BLaER1 treated with 17β-estradiol and CSF1 and Interleukin-3, amounts not matched to agents 10 nM and 100 nM (cell line): ENCODE measurements at regions not wholly inside any gene's neighbourhood (a gene's known extent, or its start where the extent isn't known, plus 50 kb on each side); places are given as distances from the start of the nearest gene placed in this dataset.

Source experiments
- H3K27ac ChIP-seq, 11 experiments: shearing (Covaris generic); formaldehyde crosslinking; 2 replicates each; pipeline ENCODE4 v1.8.1; 2022
- H3K27me3 ChIP-seq, 11 experiments: shearing (Covaris generic); formaldehyde crosslinking; 2 replicates each; pipeline ENCODE4 v1.8.1; 2022
- H3K36me3 ChIP-seq, 11 experiments: shearing (Covaris generic); formaldehyde crosslinking; 2 replicates each; pipeline ENCODE4 v1.8.1; 2022
- H3K4me1 ChIP-seq, 10 experiments: shearing (Covaris generic); formaldehyde crosslinking; 2 replicates each; pipeline ENCODE4 v1.8.1; 2022
- H3K4me2 ChIP-seq, 11 experiments: shearing (Covaris generic); formaldehyde crosslinking; 2 replicates each; pipeline ENCODE4 v1.8.1; 2022
- H3K4me3 ChIP-seq, 10 experiments: shearing (Covaris generic); formaldehyde crosslinking; 2 replicates each; pipeline ENCODE4 v1.8.1; 2022
- H3K9ac ChIP-seq, 11 experiments: shearing (Covaris generic); formaldehyde crosslinking; 2 replicates each; pipeline ENCODE4 v1.8.1; 2022
- H3K9me3 ChIP-seq, 11 experiments: shearing (Covaris generic); formaldehyde crosslinking; replicated peaks in 1 of 11; 2 replicates each; pipeline ENCODE4 v1.8.1; 2022
- H4K20me1 ChIP-seq, 11 experiments: shearing (Covaris generic); formaldehyde crosslinking; 2 replicates each; pipeline ENCODE4 v1.8.1; 2022
- Cebpa-rat ChIP-seq, 11 experiments: shearing (Covaris generic); IDR thresholded peaks; 2 replicates each; pipeline ENCODE4 v1.8.1; 2022

GRCh38 chr1:239467730-239468129 is 81.4 kb downstream of the CHRM3 start:
- H3K4me2 ChIP-seq = no peak overlapping the region
- no peaks in the 10 kb centered on the region for H3K9me3 ChIP-seq
- no peak overlapping the region for H3K9ac ChIP-seq
- no peak for TF ChIP-seq Cebpa-rat (IDR thresholded peaks at IDR 0.05)
- no peaks in the 10 kb centered on the region for H4K20me1 ChIP-seq
- no peaks in the 10 kb centered on the region for H3K36me3 ChIP-seq
- no peak overlapping the region for H3K4me3 ChIP-seq
- H3K27ac ChIP-seq = no peak overlapping the region
- H3K27me3 ChIP-seq = no peaks in the 10 kb centered on the region
- no peaks in the 10 kb centered on the region for H3K4me1 ChIP-seq

DNA sequence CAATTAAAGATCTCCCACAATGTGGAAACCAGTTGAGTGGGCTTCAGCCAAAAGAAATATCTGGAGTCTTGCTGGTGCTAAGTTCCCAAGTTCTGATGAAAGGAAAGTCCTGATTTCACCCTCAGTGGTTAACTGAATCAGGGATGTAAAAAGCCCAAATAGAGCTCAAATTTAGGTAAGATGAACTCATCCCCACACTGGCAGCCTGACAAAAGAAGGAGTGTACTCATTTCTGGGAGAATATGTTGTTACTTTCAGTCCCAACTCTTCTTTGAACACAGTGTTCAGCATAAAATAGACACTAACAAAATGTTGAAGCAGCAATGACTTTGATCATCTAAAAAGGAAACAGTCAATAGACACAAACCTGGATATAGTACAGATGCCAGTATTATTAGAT is 91.7 kb downstream of the CHRM3 start:
- no peak overlapping the region for H3K27ac ChIP-seq
- no peak for TF ChIP-seq Cebpa-rat (IDR thresholded peaks at IDR 0.05)
- no peak overlapping the region for H3K4me2 ChIP-seq
- peaks cover 0 to 2% (median 0%) of the 10 kb centered on the region in 10 experiments; a peak in 2 of 20 replicates for H3K4me1 ChIP-seq
- H3K9ac ChIP-seq = no peak overlapping the region
- no peaks in the 10 kb centered on the region for H4K20me1 ChIP-seq
- no peak overlapping the region for H3K4me3 ChIP-seq
- H3K36me3 ChIP-seq = no peaks in the 10 kb centered on the region
- H3K27me3 ChIP-seq = no peaks in the 10 kb centered on the region
- H3K9me3 ChIP-seq = peaks cover 20 to 28% (median 23%) of the 10 kb centered on the region in 11 experiments

DNA sequence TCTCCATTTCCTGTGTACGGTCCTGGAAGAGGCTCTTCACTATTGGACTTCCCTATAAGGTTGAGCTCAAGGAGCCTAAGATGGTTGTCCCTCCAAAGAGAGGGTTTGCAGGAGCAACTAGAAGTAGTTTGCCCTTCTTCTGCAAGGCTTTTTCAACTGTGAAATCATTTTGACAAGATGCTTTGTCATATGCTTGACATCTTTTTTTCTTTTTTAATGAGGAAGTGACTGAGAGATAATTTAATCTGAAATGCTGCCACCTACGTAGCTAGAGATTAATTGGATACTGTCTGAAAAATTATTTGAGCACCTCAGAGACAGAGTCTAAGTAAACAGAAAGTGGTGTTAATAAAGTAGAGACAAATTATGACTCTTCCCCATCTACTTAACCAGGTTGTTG is 97.0 kb downstream of the CHRM3 start:
- no peaks in the 10 kb centered on the region for H3K27me3 ChIP-seq
- H4K20me1 ChIP-seq = no peaks in the 10 kb centered on the region
- H3K4me2 ChIP-seq = no peak overlapping the region
- H3K9me3 ChIP-seq = peaks cover 13 to 21% (median 16%) of the 10 kb centered on the region in 11 experiments
- no peak overlapping the region for H3K9ac ChIP-seq
- peaks cover 0 to 4% (median 0%) of the 10 kb centered on the region in 10 experiments; a peak in 2 of 20 replicates for H3K4me1 ChIP-seq
- H3K36me3 ChIP-seq = no peaks in the 10 kb centered on the region
- H3K27ac ChIP-seq = no peak overlapping the region
- no peak overlapping the region for H3K4me3 ChIP-seq
- no peak for TF ChIP-seq Cebpa-rat (IDR thresholded peaks at IDR 0.05)

GRCh38 chr1:239493811-239494414 is 107.5 kb downstream of the CHRM3 start:
- Histone ChIP-seq H3K9ac (no peak overlapping the region), H3K27ac (no peak overlapping the region), H3K27me3 (no peaks in the 10 kb centered on the region), H3K4me1 (no peaks in the 10 kb centered on the region), H3K9me3 (peaks cover 0 to 11% (median 0%) of the 10 kb centered on the region in 11 experiments; a peak in 3 of 22 replicates), H3K36me3 (no peaks in the 10 kb centered on the region), H4K20me1 (no peaks in the 10 kb centered on the region), H3K4me3 (no peak overlapping the region), H3K4me2 (no peak overlapping the region)
- TF ChIP-seq Cebpa-rat (IDR thresholded peaks at IDR 0.05) = no peak

DNA sequence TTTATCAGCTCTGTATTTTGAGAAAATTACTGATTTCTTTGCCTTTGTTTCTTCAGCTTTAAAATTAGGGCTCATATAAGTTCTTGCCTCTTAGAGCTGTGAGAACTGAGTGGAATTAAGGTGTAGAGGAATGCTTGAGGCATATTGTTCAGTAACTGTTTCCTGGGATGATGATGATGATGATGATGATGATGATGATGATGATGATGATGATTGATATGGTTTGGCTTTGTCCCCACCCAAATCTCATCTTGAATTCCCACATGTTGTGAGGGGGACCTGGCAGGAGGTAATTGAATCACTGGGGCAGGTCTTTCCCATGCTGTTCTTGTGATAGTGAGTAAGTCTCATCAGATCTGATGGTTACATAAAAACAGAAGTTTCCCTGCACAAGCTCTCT is 118.7 kb downstream of the CHRM3 start:
- no peaks in the 10 kb centered on the region for H3K27me3 ChIP-seq

GRCh38 chr1:239507826-239508225 is 121.5 kb downstream of the CHRM3 start:
- Histone ChIP-seq H3K9me3 (peaks cover 14 to 25% (median 22%) of the 10 kb centered on the region in 11 experiments), H3K4me1 (no peaks in the 10 kb centered on the region), H3K9ac (no peak overlapping the region), H3K4me3 (no peak overlapping the region), H3K36me3 (no peaks in the 10 kb centered on the region), H4K20me1 (no peaks in the 10 kb centered on the region), H3K27me3 (no peaks in the 10 kb centered on the region), H3K4me2 (no peak overlapping the region), H3K27ac (no peak overlapping the region)
- TF ChIP-seq Cebpa-rat (IDR thresholded peaks at IDR 0.05) = no peak

More for the DNA sequence above, 118.7 kb downstream of the CHRM3 start:
- no peaks in the 10 kb centered on the region for H3K4me1 ChIP-seq
- H3K36me3 ChIP-seq = no peaks in the 10 kb centered on the region
- no peaks in the 10 kb centered on the region for H4K20me1 ChIP-seq
- H3K27ac ChIP-seq = no peak overlapping the region
- no peak for TF ChIP-seq Cebpa-rat (IDR thresholded peaks at IDR 0.05)
- peaks cover 14 to 25% (median 22%) of the 10 kb centered on the region in 11 experiments for H3K9me3 ChIP-seq
- no peak overlapping the region for H3K4me3 ChIP-seq
- H3K4me2 ChIP-seq = no peak overlapping the region
- H3K9ac ChIP-seq = no peak overlapping the region

GRCh38 chr1:239511875-239512274 is 125.5 kb downstream of the CHRM3 start:
- H3K9ac ChIP-seq = no peak overlapping the region
- no peak overlapping the region for H3K4me3 ChIP-seq
- H3K9me3 ChIP-seq = peaks cover 0 to 5% (median 5%) of the 10 kb centered on the region in 11 experiments; a peak in 17 of 22 replicates
- no peaks in the 10 kb centered on the region for H3K27me3 ChIP-seq
- H4K20me1 ChIP-seq = no peaks in the 10 kb centered on the region
- H3K4me2 ChIP-seq = no peak overlapping the region
- H3K27ac ChIP-seq = no peak overlapping the region
- no peak for TF ChIP-seq Cebpa-rat (IDR thresholded peaks at IDR 0.05)
- no peaks in the 10 kb centered on the region for H3K36me3 ChIP-seq
- no peaks in the 10 kb centered on the region for H3K4me1 ChIP-seq

- Histone ChIP-seq H3K4me3 (no peak overlapping the region), H3K4me1 (no peaks in the 10 kb centered on the region), H4K20me1 (no peaks in the 10 kb centered on the region), H3K27me3 (no peaks in the 10 kb centered on the region), H3K4me2 (no peak overlapping the region), H3K9ac (no peak overlapping the region), H3K27ac (no peak overlapping the region), H3K36me3 (no peaks in the 10 kb centered on the region), H3K9me3 (no peaks in the 10 kb centered on the region)
- no peak for TF ChIP-seq Cebpa-rat (IDR thresholded peaks at IDR 0.05)
These were observed 130.2 kb downstream of the CHRM3 start for GRCh38 chr1:239516579-239516978.

DNA sequence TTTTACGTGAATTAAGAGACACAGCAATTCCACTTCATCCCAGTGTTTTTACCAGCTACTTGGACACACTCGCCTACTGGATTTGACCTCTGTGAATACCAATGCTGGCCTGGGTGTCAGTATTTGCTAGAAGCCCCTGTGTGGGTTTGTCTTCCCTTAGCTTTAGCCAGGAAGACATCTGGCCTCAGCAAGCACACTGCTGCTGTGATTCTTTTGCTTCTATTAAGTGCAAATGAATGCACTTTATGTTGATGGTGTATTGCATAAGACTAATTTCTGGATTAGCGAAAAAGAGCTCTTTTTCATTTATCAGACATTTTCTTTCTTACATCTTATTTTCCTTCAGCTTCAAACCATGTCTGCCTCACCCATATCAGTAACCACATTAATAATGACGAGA is 140.0 kb downstream of the CHRM3 start:
- H3K4me3 ChIP-seq = no peak overlapping the region
- no peak overlapping the region for H3K4me2 ChIP-seq
- H3K27me3 ChIP-seq = no peaks in the 10 kb centered on the region
- H3K9me3 ChIP-seq = no peaks in the 10 kb centered on the region
- no peak for TF ChIP-seq Cebpa-rat (IDR thresholded peaks at IDR 0.05)
- H3K4me1 ChIP-seq = no peaks in the 10 kb centered on the region
- no peaks in the 10 kb centered on the region for H4K20me1 ChIP-seq
- no peaks in the 10 kb centered on the region for H3K36me3 ChIP-seq
- H3K9ac ChIP-seq = no peak overlapping the region
- no peak overlapping the region for H3K27ac ChIP-seq

DNA sequence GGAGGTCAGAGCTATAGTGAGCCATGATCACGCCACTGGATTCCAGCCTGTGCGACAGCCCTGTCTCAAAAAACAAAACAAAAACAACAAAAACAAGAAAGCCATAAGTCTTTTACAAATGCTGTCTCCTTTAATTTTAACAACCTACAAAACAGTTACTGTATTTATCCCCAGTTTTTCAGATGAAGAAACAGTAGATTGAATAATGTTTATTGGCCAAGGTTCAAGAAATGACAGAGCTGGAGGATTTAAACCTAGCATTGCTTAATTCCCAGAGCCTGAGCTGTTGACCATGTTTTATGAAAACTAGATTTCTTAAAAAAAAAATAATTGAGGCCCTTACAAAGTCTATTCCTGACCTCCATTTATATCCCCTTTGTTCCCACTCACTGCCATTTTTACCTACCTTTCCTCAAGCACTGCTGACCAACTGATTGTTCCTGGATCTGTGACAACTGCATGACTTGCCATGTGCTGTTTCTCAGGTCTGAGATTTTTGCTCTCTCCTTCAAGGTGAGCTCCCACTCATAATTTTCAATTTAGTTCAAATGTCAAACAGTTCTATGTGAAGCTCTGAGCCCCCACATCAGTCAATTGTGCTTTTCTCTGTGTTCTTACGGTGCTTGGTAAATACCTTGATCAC is 140.8 kb downstream of the CHRM3 start:
- H3K27me3 ChIP-seq = no peaks in the 10 kb centered on the region
- no peak for TF ChIP-seq Cebpa-rat (IDR thresholded peaks at IDR 0.05)
- no peaks in the 10 kb centered on the region for H3K4me1 ChIP-seq
- H3K27ac ChIP-seq = no peak overlapping the region
- H3K4me2 ChIP-seq = no peak overlapping the region
- no peaks in the 10 kb centered on the region for H3K9me3 ChIP-seq
- H3K4me3 ChIP-seq = no peak overlapping the region
- no peaks in the 10 kb centered on the region for H3K36me3 ChIP-seq
- no peaks in the 10 kb centered on the region for H4K20me1 ChIP-seq
- H3K9ac ChIP-seq = no peak overlapping the region
